H9 (cell line): ENCODE measurements at regions not wholly inside any gene's neighbourhood (a gene's known extent, or its start where the extent isn't known, plus 50 kb on each side); places are given as distances from the start of the nearest gene placed in this dataset.

Experiments
- DNase-seq: peaks from one replicate; pipeline ENCODE4 v3.0.0-alpha.2; 2017
- H2AFZ ChIP-seq: one replicate; pipeline ENCODE4 v1.6.1; 2013; ENCODE audit warnings: mild to moderate bottlenecking, low read length, control low read depth, moderate library complexity
- H2AK5ac ChIP-seq: 2 replicates; pipeline ENCODE4 v1.6.1; 2013; ENCODE audit warnings: low read length, control low read depth, mixed read lengths; ENCODE audit not compliant: insufficient read length
- H2BK120ac ChIP-seq: one replicate; pipeline ENCODE4 v1.6.1; 2013; ENCODE audit warnings: low read depth, mild to moderate bottlenecking, low read length, control low read depth, inconsistent platforms; ENCODE audit not compliant: poor library complexity, severe bottlenecking
- H2BK12ac ChIP-seq: 2 replicates; pipeline ENCODE4 v1.6.1; 2013; ENCODE audit warnings: low read length, control low read depth, mixed read lengths, low read depth; ENCODE audit not compliant: insufficient read length
- H2BK15ac ChIP-seq: 2 replicates; pipeline ENCODE4 v1.6.1; 2013; ENCODE audit warnings: low read depth, low read length, control low read depth
- H2BK20ac ChIP-seq: one replicate; pipeline ENCODE4 v1.6.1; 2013; ENCODE audit warnings: low read depth, mild to moderate bottlenecking, low read length, control low read depth, inconsistent platforms; ENCODE audit not compliant: poor library complexity, severe bottlenecking
- H2BK5ac ChIP-seq: 2 replicates; pipeline ENCODE4 v1.6.1; 2013; ENCODE audit warnings: low read length, control low read depth, mixed read lengths; ENCODE audit not compliant: insufficient read length
- H3K14ac ChIP-seq: 2 replicates; pipeline ENCODE4 v1.6.1; 2013; ENCODE audit warnings: low read length, control low read depth; ENCODE audit not compliant: insufficient read depth
- H3K18ac ChIP-seq: 2 replicates; pipeline ENCODE4 v1.6.1; 2013; ENCODE audit warnings: low read depth, mild to moderate bottlenecking, mixed read lengths, low read length, control low read depth; ENCODE audit not compliant: insufficient read length
- H3K23ac ChIP-seq: 2 replicates; pipeline ENCODE4 v1.6.1; 2013; ENCODE audit warnings: low read length, control low read depth, mixed read lengths, low read depth; ENCODE audit not compliant: insufficient read length
- H3K23me2 ChIP-seq: 2 replicates; pipeline ENCODE4 v1.6.1; 2013; ENCODE audit warnings: low read depth, mild to moderate bottlenecking, mixed read lengths, low read length, control low read depth; ENCODE audit not compliant: insufficient read length, poor library complexity, severe bottlenecking
- H3K27ac ChIP-seq: 2 replicates; pipeline ENCODE4 v1.5.1; 2013; ENCODE audit warnings: low read length, control low read depth, mixed read lengths, low read depth; ENCODE audit not compliant: insufficient read length
- H3K27me3 ChIP-seq: 2 replicates; pipeline ENCODE4 v1.6.1; 2013; ENCODE audit warnings: low read length, control low read depth, inconsistent platforms; ENCODE audit not compliant: insufficient read depth
- H3K4ac ChIP-seq: 2 replicates; pipeline ENCODE4 v1.6.1; 2013; ENCODE audit warnings: low read depth, mild to moderate bottlenecking, control low read depth, inconsistent platforms, low read length, moderate library complexity
- H3K4me1 ChIP-seq: 2 replicates; pipeline ENCODE4 v1.6.1; 2013; ENCODE audit warnings: low read length, control low read depth, inconsistent platforms; ENCODE audit not compliant: insufficient read depth
- H3K4me2 ChIP-seq: 2 replicates; pipeline ENCODE4 v1.6.1; 2013; ENCODE audit warnings: low read length, control low read depth, mixed read lengths; ENCODE audit not compliant: insufficient read length, insufficient read depth
- H3K56ac ChIP-seq: 2 replicates; pipeline ENCODE4 v1.6.1; 2013; ENCODE audit warnings: low read depth, mild to moderate bottlenecking, mixed read lengths, low read length, control low read depth; ENCODE audit not compliant: insufficient read length
- H3K79me1 ChIP-seq: 2 replicates; pipeline ENCODE4 v1.6.1; 2013; ENCODE audit warnings: low read depth, mild to moderate bottlenecking, moderate library complexity, low read length, control low read depth, inconsistent platforms; ENCODE audit not compliant: insufficient read depth, poor library complexity, severe bottlenecking
- H3K79me2 ChIP-seq: 2 replicates; pipeline ENCODE4 v1.6.1; 2013; ENCODE audit warnings: low read length, control low read depth, inconsistent platforms; ENCODE audit not compliant: insufficient read depth
- H3K9ac ChIP-seq: 2 replicates; pipeline ENCODE4 v1.6.1; 2013; ENCODE audit warnings: low read length, control low read depth, mixed read lengths; ENCODE audit not compliant: insufficient read length; ENCODE audit errors: extremely low read depth
- H3K9me3 ChIP-seq: one replicate; pipeline ENCODE4 v1.6.1; 2013; ENCODE audit warnings: low read depth, low read length, inconsistent platforms; ENCODE audit not compliant: control insufficient read depth
- H3T11ph ChIP-seq: one replicate; pipeline ENCODE4 v1.6.1; 2013; ENCODE audit warnings: mild to moderate bottlenecking, low read length, control low read depth, inconsistent platforms
- H4K20me1 ChIP-seq: one replicate; pipeline ENCODE4 v1.6.1; 2013; ENCODE audit not compliant: control insufficient read depth, insufficient read length, insufficient read depth
- H4K5ac ChIP-seq: 2 replicates; pipeline ENCODE4 v1.6.1; 2013; ENCODE audit warnings: low read depth, mild to moderate bottlenecking, mixed read lengths, low read length, control low read depth; ENCODE audit not compliant: insufficient read length
- H4K8ac ChIP-seq: replicated peaks from 2 replicates; pipeline ENCODE4 v1.6.1; 2013; ENCODE audit warnings: low read length, control low read depth, mixed read lengths, low read depth; ENCODE audit not compliant: insufficient read length
- H4K91ac ChIP-seq: 2 replicates; pipeline ENCODE4 v1.6.1; 2013; ENCODE audit warnings: low read depth, mild to moderate bottlenecking, moderate library complexity, mixed read lengths, low read length, control low read depth; ENCODE audit not compliant: insufficient read length
- H3K27ac Mint-ChIP-seq, 3 experiments: 2 replicates in 2 of 3; 3 replicates in 1 of 3; pipeline ENCODE4 v1.8.0; 2020 to 2021; ENCODE audit warnings: mixed read lengths in 3 of 3, mild to moderate bottlenecking in 1 of 3, moderate library complexity in 1 of 3
- H3K27me3 Mint-ChIP-seq: 2 replicates; pipeline ENCODE4 v1.8.0; 2021; ENCODE audit warnings: low read depth, mild to moderate bottlenecking, moderate library complexity, mixed read lengths
- H3K36me3 Mint-ChIP-seq, 3 experiments: 2 replicates in 2 of 3; 3 replicates in 1 of 3; pipeline ENCODE4 v1.8.0; 2020 to 2021; ENCODE audit warnings: low read depth in 3 of 3, mixed read lengths in 3 of 3; ENCODE audit not compliant: insufficient read depth in 1 of 3
- H3K4me1 Mint-ChIP-seq, 2 experiments: 2 replicates each; pipeline ENCODE4 v1.8.0; 2020; ENCODE audit warnings: mixed read lengths in 2 of 2
- H3K4me3 Mint-ChIP-seq, 2 experiments: 2 replicates in 1 of 2; 3 replicates in 1 of 2; pipeline ENCODE4 v1.8.0; 2020 to 2021; ENCODE audit warnings: mild to moderate bottlenecking in 2 of 2, mixed read lengths in 2 of 2, moderate library complexity in 1 of 2
- H3K9me3 Mint-ChIP-seq, 2 experiments: 2 replicates in 1 of 2; 3 replicates in 1 of 2; pipeline ENCODE4 v1.8.0; 2020; ENCODE audit warnings: mild to moderate bottlenecking in 2 of 2, mixed read lengths in 2 of 2, moderate library complexity in 1 of 2
- CTCF ChIP-seq: fragments of 200-600 bp; sonication (generic); conservative IDR thresholded peaks from 3 replicates; pipeline ENCODE4 v1.8.0; 2021; ENCODE audit warnings: antibody characterized with exemption, mild to moderate bottlenecking
- WGBS: extraction: QIAGEN DNeasy Blood & Tissue Kit; methylation state at CpG from one replicate; pipeline ENCODE4 v1.1.7; 2013; ENCODE audit warnings: missing lambda C conversion rate, low lambda C conversion rate, mixed read lengths; ENCODE audit not compliant: insufficient read length; ENCODE audit errors: extremely low coverage; 5-methylcytosine and 5-hydroxymethylcytosine counted together

GRCh38 chr5:21244982-21245381 lies 1257.0 kb upstream of the CDH18 start:
- no peaks in the 10 kb centered on the region for H3K79me1 ChIP-seq
- H2AK5ac ChIP-seq: no peak overlapping the region
- H3K4me3 Mint-ChIP-seq: no peak overlapping the region
- H3K4me1 Mint-ChIP-seq: peaks cover 11 to 15% of the 10 kb centered on the region in 2 experiments
- no peak for TF ChIP-seq CTCF
- H3K4me1 ChIP-seq: no peaks in the 10 kb centered on the region; the same call in 1 of the 2 replicates
- no peaks in the 10 kb centered on the region for H3K27me3 ChIP-seq
- H3K79me2 ChIP-seq: no peaks in the 10 kb centered on the region
- H3K36me3 Mint-ChIP-seq: peaks cover 0 to 2% (median 0%) of the 10 kb centered on the region in 3 experiments; a peak in 3 of 7 replicates
- DNase-seq: peak; percentile 28
- whole genome bisulfite sequencing: no CpG with 5 or more reads among the region's 3 CpGs
- H3K56ac ChIP-seq: no peak overlapping the region
- H3K4me2 ChIP-seq: no peak overlapping the region
- H3K14ac ChIP-seq: no peak overlapping the region
- H3K27ac ChIP-seq: no peak overlapping the region
- H4K91ac ChIP-seq: no peak overlapping the region
- no peak overlapping the region for H3K4ac ChIP-seq
- no peak overlapping the region for H4K5ac ChIP-seq
- no peak overlapping the region for H2BK20ac ChIP-seq
- no peak overlapping the region for H4K8ac ChIP-seq
- no peak overlapping the region for H3T11ph ChIP-seq
- H2BK5ac ChIP-seq: no peak overlapping the region
- no peaks in the 10 kb centered on the region for H3K27me3 Mint-ChIP-seq
- H2BK120ac ChIP-seq: no peak overlapping the region
- H3K9me3 ChIP-seq: no peaks in the 10 kb centered on the region
- H3K9me3 Mint-ChIP-seq: peaks cover 0 to under 1% of the 10 kb centered on the region in 2 experiments; a peak in 3 of 5 replicates
- H3K9ac ChIP-seq: no peak overlapping the region
- H3K18ac ChIP-seq: no peak overlapping the region
- H2BK12ac ChIP-seq: no peak overlapping the region
- no peaks in the 10 kb centered on the region for H3K23me2 ChIP-seq
- peak overlapping the region in 1 of 3 experiments; percentile 44; a peak in 1 of 7 replicates for H3K27ac Mint-ChIP-seq
- H3K23ac ChIP-seq: no peak overlapping the region
- no peaks in the 10 kb centered on the region for H4K20me1 ChIP-seq
- H2AFZ ChIP-seq: no peak overlapping the region
- no peak overlapping the region for H2BK15ac ChIP-seq
